Breast epithelium (tissue), 3 donors: ENCODE measurements at regions not wholly inside any gene's neighbourhood (a gene's known extent, or its start where the extent isn't known, plus 50 kb on each side); places are given as distances from the start of the nearest gene placed in this dataset.

ENCODE experiments used
- CTCF ChIP-seq, 3 donors: fragments of 450-650 bp; IDR thresholded peaks; one replicate each; pipeline ENCODE4 v1.5.1; 2016 to 2017; ENCODE audit warnings: antibody characterized with exemption in 3 of 3, mild to moderate bottlenecking in 3 of 3, moderate library complexity in 3 of 3
- POLR2A ChIP-seq: fragments of 450-650 bp; IDR thresholded peaks from one replicate; pipeline ENCODE4 v1.6.1; 2016; ENCODE audit warnings: antibody characterized with exemption, mild to moderate bottlenecking, moderate library complexity

- TF ChIP-seq CTCF (IDR thresholded peaks at IDR 0.05): no peak
- no peak for TF ChIP-seq POLR2A
Measured at GRCh38 chr13:80630685-80631121, 289.8 kb upstream of the SPRY2 start.
